Neural progenitor cell (in vitro differentiated cells): ENCODE measurements at regions not wholly inside any gene's neighbourhood (a gene's known extent, or its start where the extent isn't known, plus 50 kb on each side); places are given as distances from the start of the nearest gene placed in this dataset.

Source experiments
- DNase-seq: peaks from one replicate; pipeline ENCODE4 v3.0.0-alpha.2; 2016; ENCODE audit warnings: low spot score
- H2AFZ ChIP-seq: fragments of 200-600 bp; sonication (generic); replicated peaks from 2 replicates; pipeline ENCODE4 v1.6.1; 2016; ENCODE audit warnings: antibody characterized with exemption
- H3F3A ChIP-seq: fragments of 200-600 bp; sonication (generic); 2 replicates; pipeline ENCODE4 v1.6.1; 2016; ENCODE audit warnings: antibody characterized with exemption, low read depth
- H3K27ac ChIP-seq: fragments of 200-600 bp; sonication (generic); 2 replicates; pipeline ENCODE4 v1.5.1; 2016; ENCODE audit warnings: mild to moderate bottlenecking
- H3K27me3 ChIP-seq: fragments of 200-600 bp; sonication (generic); 2 replicates; pipeline ENCODE4 v1.6.1; 2016; ENCODE audit warnings: mild to moderate bottlenecking, moderate library complexity
- H3K36me3 ChIP-seq: fragments of 200-600 bp; sonication (generic); 2 replicates; pipeline ENCODE4 v1.5.1; 2016
- H3K4me1 ChIP-seq: fragments of 200-600 bp; sonication (generic); 2 replicates; pipeline ENCODE4 v1.6.1; 2016; ENCODE audit warnings: mixed run types
- H3K4me2 ChIP-seq: fragments of 200-600 bp; sonication (generic); 2 replicates; pipeline ENCODE4 v1.6.1; 2016
- H3K4me3 ChIP-seq: fragments of 200-600 bp; sonication (generic); 2 replicates; pipeline ENCODE4 v1.5.1; 2016
- H3K79me2 ChIP-seq: fragments of 200-600 bp; sonication (generic); 2 replicates; pipeline ENCODE4 v1.6.1; 2016; ENCODE audit warnings: low read depth
- H3K9ac ChIP-seq: fragments of 200-600 bp; sonication (generic); 2 replicates; pipeline ENCODE4 v1.6.1; 2016
- H3K9me3 ChIP-seq: fragments of 200-600 bp; sonication (generic); 2 replicates; pipeline ENCODE4 v1.5.1; 2016; ENCODE audit warnings: low read depth
- H4K20me1 ChIP-seq: fragments of 200-600 bp; sonication (generic); 2 replicates; pipeline ENCODE4 v1.6.1; 2016; ENCODE audit warnings: low read depth
- H3K27ac Mint-ChIP-seq: 3 replicates; pipeline ENCODE4 v1.8.0; 2021; ENCODE audit warnings: mixed read lengths
- H3K27me3 Mint-ChIP-seq: 2 replicates; pipeline ENCODE4 v1.8.0; 2022; ENCODE audit warnings: low read depth, mild to moderate bottlenecking, inconsistent platforms, moderate library complexity, mixed read lengths; ENCODE audit not compliant: insufficient read depth
- H3K36me3 Mint-ChIP-seq: 3 replicates; pipeline ENCODE4 v1.8.0; 2021; ENCODE audit warnings: mixed read lengths
- H3K4me1 Mint-ChIP-seq: 3 replicates; pipeline ENCODE4 v1.8.0; 2021; ENCODE audit warnings: mixed read lengths
- H3K4me3 Mint-ChIP-seq: 3 replicates; pipeline ENCODE4 v1.8.0; 2021; ENCODE audit warnings: mild to moderate bottlenecking, moderate library complexity, mixed read lengths
- H3K9me3 Mint-ChIP-seq: 3 replicates; pipeline ENCODE4 v1.8.0; 2020; ENCODE audit warnings: mixed read lengths
- CTCF ChIP-seq: fragments of 200-600 bp; sonication (generic); IDR thresholded peaks from 2 replicates; pipeline ENCODE4 v1.5.1; 2017; ENCODE audit warnings: antibody characterized with exemption, mild to moderate bottlenecking
- EZH2 ChIP-seq: fragments of 200-600 bp; sonication (generic); IDR thresholded peaks from 2 replicates; pipeline ENCODE4 v1.6.1; 2017; ENCODE audit warnings: antibody characterized with exemption, mild to moderate bottlenecking, moderate library complexity
- EZH2phosphoT487 ChIP-seq: fragments of 200-600 bp; sonication (generic); IDR thresholded peaks from 2 replicates; pipeline ENCODE4 v1.6.1; 2017; ENCODE audit warnings: antibody characterized with exemption

GRCh38 chr9:97755618-97756267, 58.6 kb upstream of the XPA start:
- H2AFZ ChIP-seq: no peak overlapping the region
- H3K27ac Mint-ChIP-seq: no peak overlapping the region
- no peak overlapping the region for H3K4me3 ChIP-seq
- H3K27ac ChIP-seq: no peak overlapping the region
- no peak overlapping the region for H3K4me2 ChIP-seq
- DNase-seq: no peak
- no peaks in the 10 kb centered on the region for H4K20me1 ChIP-seq
- no peaks in the 10 kb centered on the region for H3F3A ChIP-seq
- H3K9ac ChIP-seq: no peak overlapping the region
- no peaks in the 10 kb centered on the region for H3K36me3 Mint-ChIP-seq
- H3K36me3 ChIP-seq: no peaks in the 10 kb centered on the region
- H3K4me1 ChIP-seq: no peaks in the 10 kb centered on the region
- no peaks in the 10 kb centered on the region for H3K4me1 Mint-ChIP-seq
- peaks cover 13% of the 10 kb centered on the region for H3K27me3 ChIP-seq
- H3K4me3 Mint-ChIP-seq: no peak overlapping the region
- peaks cover 4% of the 10 kb centered on the region for H3K9me3 ChIP-seq
- H3K27me3 Mint-ChIP-seq: peaks cover 12% of the 10 kb centered on the region
- TF ChIP-seq EZH2phosphoT487 (no peak), EZH2 (no peak), CTCF (no peak)
- peaks cover 3% of the 10 kb centered on the region for H3K9me3 Mint-ChIP-seq
- no peaks in the 10 kb centered on the region for H3K79me2 ChIP-seq

GRCh38 chr9:97756991-97757390, 59.9 kb upstream of the XPA start:
- no peak for DNase-seq
- no peaks in the 10 kb centered on the region for H3K79me2 ChIP-seq
- H3K27ac ChIP-seq: no peak overlapping the region
- Mint-ChIP-seq H3K36me3 (no peaks in the 10 kb centered on the region), H3K4me1 (no peaks in the 10 kb centered on the region), H3K27ac (no peak overlapping the region), H3K27me3 (peaks cover 17% of the 10 kb centered on the region), H3K9me3 (peaks cover 3% of the 10 kb centered on the region), H3K4me3 (no peak overlapping the region)
- peaks cover 13% of the 10 kb centered on the region for H3K27me3 ChIP-seq
- no peaks in the 10 kb centered on the region for H3F3A ChIP-seq
- no peak overlapping the region for H3K4me3 ChIP-seq
- H3K9ac ChIP-seq: no peak overlapping the region
- TF ChIP-seq EZH2phosphoT487 (no peak), EZH2 (no peak), CTCF (no peak)
- H4K20me1 ChIP-seq: no peaks in the 10 kb centered on the region
- H3K36me3 ChIP-seq: no peaks in the 10 kb centered on the region
- peaks cover 4% of the 10 kb centered on the region for H3K4me1 ChIP-seq
- no peak overlapping the region for H3K4me2 ChIP-seq
- H2AFZ ChIP-seq: no peak overlapping the region
- peaks cover 4% of the 10 kb centered on the region for H3K9me3 ChIP-seq

- Mint-ChIP-seq H3K36me3 (no peaks in the 10 kb centered on the region), H3K27ac (no peak overlapping the region), H3K4me1 (no peaks in the 10 kb centered on the region), H3K9me3 (peaks cover 3% of the 10 kb centered on the region), H3K4me3 (no peak overlapping the region), H3K27me3 (peaks cover 18% of the 10 kb centered on the region)
- H3K4me3 ChIP-seq: no peak overlapping the region
- H4K20me1 ChIP-seq: no peaks in the 10 kb centered on the region
- no peak for DNase-seq
- H3K79me2 ChIP-seq: no peaks in the 10 kb centered on the region
- no peak for TF ChIP-seq EZH2
- TF ChIP-seq CTCF: no peak
- no peak overlapping the region for H3K4me2 ChIP-seq
- peaks cover 4% of the 10 kb centered on the region for H3K4me1 ChIP-seq
- no peak overlapping the region for H3K9ac ChIP-seq
- H3K9me3 ChIP-seq: peaks cover 4% of the 10 kb centered on the region
- H3K36me3 ChIP-seq: no peaks in the 10 kb centered on the region
- no peaks in the 10 kb centered on the region for H3F3A ChIP-seq
- H2AFZ ChIP-seq: no peak overlapping the region
- peaks cover 21% of the 10 kb centered on the region for H3K27me3 ChIP-seq
- no peak overlapping the region for H3K27ac ChIP-seq
These were observed 61.3 kb upstream of the XPA start for GRCh38 chr9:97758334-97758916.
